GM18498 (cell line): ENCODE measurements at regions not wholly inside any gene's neighbourhood (a gene's known extent, or its start where the extent isn't known, plus 50 kb on each side); places are given as distances from the start of the nearest gene placed in this dataset.

Experiments
- ATAC-seq: cut with Tn5 transposase; IDR thresholded peaks from one replicate; pipeline ENCODE4 v1.9.1; 2021; ENCODE audit warnings: mild to moderate bottlenecking, moderate library complexity; ENCODE audit not compliant: unreplicated experiment

- no peak for ATAC-seq
These were observed 298.5 kb upstream of the SLC35B3 start for GRCh38 chr6:8733879-8734278.

GRCh38 chr6:8731874-8732273 lies 296.5 kb upstream of the SLC35B3 start:
- ATAC-seq: no peak

DNA sequence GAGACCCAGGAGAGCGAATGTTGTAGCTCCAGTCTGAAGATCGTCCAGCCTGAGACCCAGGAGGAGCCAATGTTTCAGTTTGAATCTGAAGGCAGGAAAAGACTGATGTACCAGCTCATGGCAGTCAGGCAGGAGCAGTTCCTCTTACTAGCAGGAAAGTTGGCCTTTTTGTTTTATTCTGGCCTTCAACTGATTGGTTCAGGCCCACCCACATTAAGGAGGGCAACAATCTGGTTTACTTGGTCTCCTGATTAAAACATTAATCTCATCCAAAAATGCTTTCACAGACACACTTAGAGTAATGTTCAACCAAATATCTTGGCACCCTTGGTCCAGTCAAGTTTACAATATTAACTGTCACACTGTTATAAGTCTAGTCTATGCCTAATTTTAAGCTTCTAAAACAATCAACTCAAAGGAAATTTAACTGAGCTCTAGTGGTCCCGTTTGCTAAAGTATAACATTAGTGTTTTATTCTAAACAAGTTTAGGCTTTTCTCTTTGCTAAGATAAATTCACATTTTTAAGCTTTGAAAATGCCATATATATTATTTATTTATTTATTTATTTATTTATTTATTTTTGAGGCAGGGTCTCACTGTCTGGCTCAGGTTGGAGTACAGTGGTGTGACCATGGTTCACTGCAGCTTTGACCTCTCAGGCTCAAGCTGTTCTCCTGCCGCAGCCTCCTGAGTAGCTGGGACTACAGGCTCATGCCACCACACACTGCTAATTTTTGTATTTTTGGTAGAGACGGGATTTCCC lies 275.5 kb upstream of the SLC35B3 start:
- ATAC-seq: no peak

- no peak for ATAC-seq
These were observed 272.8 kb upstream of the SLC35B3 start for GRCh38 chr6:8707956-8708772.

DNA sequence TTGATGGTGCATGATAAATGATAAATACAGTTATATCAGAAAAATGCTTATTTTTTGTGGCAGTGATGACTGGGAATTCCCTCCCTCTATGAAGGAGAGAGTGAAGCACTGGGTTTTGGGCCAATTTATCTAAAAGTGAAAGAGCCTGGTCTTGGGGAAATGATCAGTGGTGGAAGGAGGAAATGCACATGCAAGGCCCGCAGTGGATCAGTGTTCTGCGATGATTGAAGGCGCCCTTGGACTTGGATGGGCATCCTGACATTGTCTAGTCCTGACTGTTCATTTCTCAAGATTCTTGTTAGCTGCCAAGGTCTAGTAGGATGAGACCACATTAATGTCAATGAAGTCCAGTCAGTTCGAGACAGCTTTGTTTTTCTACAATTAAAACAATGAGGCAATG lies 272.0 kb upstream of the SLC35B3 start:
- no peak for ATAC-seq

DNA sequence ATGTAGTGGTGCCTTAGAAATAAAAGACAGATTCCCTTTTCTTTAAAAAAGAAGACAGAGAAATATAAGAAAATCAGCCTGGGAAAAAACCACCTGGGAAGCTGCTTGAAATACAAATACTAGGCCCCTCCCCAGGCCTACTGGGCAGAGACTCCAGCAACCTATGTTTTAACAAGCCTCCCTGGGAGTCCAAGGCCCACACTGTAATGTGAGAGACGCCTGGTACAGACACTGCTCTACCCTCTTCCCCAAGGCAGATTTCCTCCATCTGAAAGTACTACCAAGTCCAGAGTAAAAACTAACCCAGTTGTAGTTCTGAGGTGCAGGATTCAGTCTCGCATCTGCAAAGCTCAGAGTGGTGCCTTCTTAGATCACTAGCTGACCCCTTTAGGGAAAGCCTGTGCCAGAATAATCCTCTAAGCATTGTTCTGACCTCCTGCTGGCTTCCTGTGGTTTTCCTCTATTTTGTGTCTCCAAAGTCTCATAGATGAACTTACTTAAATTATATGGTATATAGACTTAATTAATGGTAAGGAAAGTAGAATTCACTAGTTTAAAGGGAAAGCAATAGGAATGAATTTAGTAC lies 270.2 kb upstream of the SLC35B3 start:
- ATAC-seq: no peak

GRCh38 chr6:8703059-8703458 lies 267.7 kb upstream of the SLC35B3 start:
- ATAC-seq: no peak

GRCh38 chr6:8688821-8689220 lies 253.5 kb upstream of the SLC35B3 start:
- no peak for ATAC-seq

DNA sequence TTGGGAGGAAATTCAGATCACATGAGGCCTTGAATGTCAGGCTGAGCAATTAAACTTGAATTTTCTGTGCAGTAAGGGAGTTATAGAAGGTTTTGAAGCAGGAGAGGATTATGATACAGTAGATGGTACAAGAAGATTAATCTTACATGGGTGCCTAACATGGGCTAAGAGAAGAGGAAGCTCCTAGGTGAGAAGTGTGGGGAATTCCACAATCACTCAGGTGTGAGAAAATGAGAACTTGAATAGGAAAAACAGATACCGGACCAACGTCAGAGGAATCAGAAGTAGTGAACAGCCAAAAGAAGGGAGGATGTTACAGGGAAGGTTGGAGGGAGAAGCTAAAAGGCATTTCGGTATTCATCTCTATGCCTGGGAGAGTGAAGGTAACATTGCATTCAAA lies 250.7 kb upstream of the SLC35B3 start:
- no peak for ATAC-seq

- no peak for ATAC-seq
These were observed 247.9 kb upstream of the SLC35B3 start for GRCh38 chr6:8683204-8683603.

GRCh38 chr6:8679823-8680222 lies 244.5 kb upstream of the SLC35B3 start:
- no peak for ATAC-seq

GRCh38 chr6:8678466-8678865 lies 243.1 kb upstream of the SLC35B3 start:
- ATAC-seq: no peak

DNA sequence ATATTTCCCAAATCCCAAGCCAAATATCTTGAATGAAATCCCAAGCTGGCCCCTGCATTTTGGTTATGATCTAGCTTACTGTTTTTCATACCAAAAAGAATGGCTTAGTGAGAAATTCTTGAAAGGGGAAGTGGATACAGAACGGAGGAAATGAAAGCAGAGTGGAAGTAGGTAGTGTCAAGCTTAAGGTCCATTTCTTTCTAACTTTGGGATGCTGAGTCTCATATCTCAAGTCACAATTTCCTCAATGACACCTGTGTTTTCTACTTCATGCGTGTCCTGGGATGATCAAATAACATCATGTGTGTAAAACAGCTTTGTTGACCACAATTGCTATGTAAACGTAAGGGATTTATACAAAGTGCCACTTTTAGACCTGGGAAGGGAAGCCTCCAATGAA lies 238.8 kb upstream of the SLC35B3 start:
- ATAC-seq: no peak

DNA sequence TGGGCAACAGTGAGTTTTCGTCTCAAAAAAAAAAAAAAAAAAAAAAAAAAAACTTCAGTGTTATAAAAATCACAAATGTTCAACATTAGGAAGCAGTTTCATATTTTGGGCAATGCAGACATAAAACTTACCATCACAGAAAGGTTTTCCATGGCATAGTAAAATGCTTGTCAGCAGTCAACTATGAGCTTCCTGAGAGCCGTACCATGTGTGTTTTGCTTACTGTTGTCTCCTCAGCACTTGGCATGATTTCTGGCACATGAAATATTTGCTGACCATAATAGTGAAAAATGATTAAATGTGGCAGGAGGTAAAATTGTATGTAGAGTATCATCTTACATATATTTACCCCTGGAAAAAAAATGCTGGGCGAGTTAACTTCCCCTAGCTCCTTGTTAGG lies 237.5 kb upstream of the SLC35B3 start:
- no peak for ATAC-seq

DNA sequence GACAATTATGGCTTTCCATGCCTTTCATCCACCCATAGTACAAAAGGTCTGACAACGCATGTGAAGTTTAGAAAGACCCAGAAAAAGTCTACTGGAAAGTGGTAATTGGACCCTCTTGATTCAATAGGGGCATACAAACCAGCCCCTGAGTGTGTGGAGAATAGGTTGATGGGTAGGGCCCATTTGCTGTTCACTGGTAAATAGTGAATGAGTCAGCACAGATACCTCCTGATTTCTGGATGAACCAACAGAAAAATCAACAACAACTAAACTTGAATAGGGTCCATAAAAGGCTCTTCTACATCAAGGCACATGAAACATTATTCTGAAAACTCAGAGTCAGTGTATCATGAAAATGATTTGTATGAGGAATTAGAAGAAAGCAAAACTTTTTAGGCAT lies 235.4 kb upstream of the SLC35B3 start:
- no peak for ATAC-seq

DNA sequence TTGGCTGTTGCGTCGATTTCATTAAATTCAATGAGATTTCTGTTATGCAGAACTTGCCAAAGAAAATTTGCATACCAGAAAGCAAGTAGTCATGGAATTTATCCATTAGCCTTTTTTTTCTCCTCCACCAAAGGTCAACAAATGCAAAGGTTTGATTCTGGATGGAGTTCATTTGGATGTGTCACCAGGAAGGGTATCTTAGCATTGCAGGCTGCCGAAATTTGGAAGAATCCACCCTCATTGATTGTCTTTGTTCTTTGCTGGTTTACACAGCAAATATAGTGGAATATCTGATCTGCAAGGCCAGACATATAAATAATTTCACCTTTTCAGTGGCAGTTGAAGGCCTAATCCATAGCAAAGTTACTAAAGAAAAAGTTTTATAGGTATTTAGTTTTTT lies 229.4 kb upstream of the SLC35B3 start:
- ATAC-seq: no peak

DNA sequence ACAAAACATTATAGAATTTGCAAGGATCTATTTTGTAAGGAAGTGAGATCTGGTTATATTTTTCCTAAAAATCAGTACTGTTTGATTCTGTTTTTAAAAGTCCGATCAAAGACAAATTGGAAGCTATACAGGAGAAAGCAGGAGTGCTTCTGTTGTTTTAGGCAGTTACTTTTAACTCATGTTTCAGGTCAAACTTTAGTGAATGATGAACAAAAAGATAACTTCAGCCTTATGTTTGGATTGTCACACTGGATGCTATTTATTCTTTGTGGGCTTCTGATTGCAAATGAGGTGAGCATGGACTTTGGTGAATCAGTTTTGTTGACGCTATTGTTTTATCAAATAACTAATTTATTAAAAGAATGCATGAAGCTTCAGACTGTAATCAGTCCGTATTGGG lies 228.7 kb upstream of the SLC35B3 start:
- ATAC-seq: no peak

DNA sequence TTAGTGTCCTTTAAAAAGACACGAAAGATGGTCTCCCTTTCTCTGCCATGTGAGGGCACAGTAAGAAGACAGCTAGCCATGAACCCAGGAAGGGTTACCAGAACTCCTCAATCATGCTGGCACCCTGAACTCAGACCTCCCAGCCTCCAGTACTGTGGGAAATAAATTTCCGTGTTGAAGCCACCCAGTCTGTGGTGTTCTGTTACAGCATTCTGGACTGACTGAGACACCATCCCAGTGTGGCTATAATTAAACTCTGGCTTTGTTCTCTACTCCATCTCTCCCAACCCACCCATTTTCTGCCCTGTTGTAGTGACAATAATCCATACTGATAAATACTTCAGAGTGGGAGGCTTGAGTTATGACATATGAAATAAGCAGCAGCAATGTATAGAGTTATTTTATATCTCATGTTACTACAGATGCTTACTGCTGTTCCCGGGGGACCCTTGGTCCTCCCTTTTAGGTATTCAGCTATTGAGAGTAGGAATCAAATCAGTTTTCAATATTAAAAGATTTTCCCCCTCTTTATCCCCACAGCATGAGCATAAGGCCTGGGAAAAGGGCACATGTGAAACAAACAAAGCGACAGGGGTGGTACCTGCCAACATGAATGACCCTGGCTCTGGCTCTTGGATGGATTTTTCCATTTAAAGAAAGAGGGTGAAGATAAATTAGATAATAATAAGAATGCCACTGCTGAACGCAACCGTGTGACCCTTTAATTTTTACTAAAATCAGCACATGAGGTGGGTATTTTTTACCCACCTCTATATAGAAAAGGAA lies 224.3 kb upstream of the SLC35B3 start:
- ATAC-seq: no peak

GRCh38 chr6:8658416-8658815 lies 223.1 kb upstream of the SLC35B3 start:
- ATAC-seq: no peak

GRCh38 chr6:8657522-8657921 lies 222.2 kb upstream of the SLC35B3 start:
- no peak for ATAC-seq
